HG03135 (cell line): ENCODE measurements at regions not wholly inside any gene's neighbourhood (a gene's known extent, or its start where the extent isn't known, plus 50 kb on each side); places are given as distances from the start of the nearest gene placed in this dataset.

Experiments
- ATAC-seq: cut with Tn5 transposase; IDR thresholded peaks from one replicate; pipeline ENCODE4 v1.9.1; 2021; ENCODE audit warnings: mild to moderate bottlenecking, moderate library complexity; ENCODE audit not compliant: unreplicated experiment

DNA sequence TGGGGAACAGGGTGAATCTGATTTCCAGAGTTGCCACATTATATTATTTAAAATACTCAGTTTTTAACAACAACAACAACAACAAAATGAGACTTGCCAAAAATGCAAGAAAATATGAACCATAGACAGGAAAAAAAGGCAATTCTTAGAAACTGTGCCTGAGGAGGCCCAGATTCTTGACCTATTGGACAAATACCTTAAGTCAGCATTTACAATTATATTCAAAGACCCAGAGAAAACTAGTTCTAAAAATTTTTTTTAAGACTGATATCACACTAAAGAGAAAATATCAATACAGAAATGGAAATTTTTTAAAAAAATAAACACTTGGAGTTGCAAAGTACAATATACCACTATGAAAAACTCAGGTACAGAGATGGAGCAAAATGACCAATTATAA, 152.8 kb upstream of the LYPLAL1 start:
- no peak for ATAC-seq

DNA sequence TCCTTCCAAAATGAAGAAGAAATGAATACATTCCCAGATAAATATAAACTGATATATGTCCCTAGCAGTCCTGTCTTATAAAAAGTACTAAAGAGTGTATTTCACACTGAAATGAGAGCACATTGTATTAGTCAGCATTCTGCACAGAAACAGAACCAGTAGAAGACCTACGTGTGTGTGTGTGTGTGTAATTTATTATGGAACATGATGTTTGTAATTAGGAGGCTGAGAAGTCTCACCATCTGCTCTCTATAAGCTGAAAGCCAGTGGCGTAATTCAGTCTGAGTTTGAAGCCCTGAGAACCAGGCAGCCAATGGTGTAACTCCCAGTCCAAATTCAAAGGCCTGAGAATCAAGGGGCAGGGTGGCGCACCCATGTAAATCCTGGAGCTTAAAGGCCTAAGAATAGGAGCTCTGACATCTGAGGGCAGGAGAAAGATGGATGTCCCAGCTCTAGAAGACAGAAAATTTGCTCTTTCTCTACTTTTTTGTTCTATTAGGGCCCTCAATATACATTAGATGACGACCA, 146.5 kb upstream of the LYPLAL1 start:
- ATAC-seq = no peak

DNA sequence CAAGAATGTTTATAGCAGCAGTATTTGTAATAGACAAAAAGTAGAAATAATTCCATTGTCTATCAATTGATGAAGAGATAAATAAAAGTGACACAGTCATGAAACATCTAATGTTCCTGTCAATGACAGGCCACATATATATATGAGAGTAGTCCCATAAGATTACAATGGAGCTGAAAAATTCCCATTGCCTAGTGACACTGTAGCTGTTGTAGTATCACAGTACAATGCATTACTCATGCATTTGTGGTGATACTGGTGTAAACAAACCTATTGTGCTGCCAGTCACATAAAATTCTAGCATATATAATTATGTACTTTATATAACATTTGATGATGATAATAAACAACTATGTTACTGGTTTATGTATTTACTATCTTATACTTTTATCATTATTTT, 141.9 kb upstream of the LYPLAL1 start:
- no peak for ATAC-seq

DNA sequence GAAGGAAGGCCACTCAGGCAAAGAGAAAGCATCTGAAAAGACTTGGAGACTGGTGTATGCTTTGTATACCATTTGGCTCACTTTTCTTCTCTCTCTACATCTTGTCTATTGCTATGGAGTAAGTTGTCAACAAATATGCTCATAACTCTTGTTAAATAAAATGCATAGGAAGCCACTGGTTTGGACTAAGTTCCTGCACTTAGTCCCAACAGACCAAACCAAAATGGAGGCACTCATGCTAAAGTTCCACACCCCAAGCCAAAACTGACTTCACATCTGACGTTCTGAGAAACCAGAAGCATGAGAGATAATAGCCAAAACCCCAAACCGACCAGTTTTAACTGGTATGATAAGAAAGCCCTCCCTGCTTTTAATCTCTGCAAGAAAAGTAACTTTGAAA, 135.3 kb upstream of the LYPLAL1 start:
- ATAC-seq = no peak

DNA sequence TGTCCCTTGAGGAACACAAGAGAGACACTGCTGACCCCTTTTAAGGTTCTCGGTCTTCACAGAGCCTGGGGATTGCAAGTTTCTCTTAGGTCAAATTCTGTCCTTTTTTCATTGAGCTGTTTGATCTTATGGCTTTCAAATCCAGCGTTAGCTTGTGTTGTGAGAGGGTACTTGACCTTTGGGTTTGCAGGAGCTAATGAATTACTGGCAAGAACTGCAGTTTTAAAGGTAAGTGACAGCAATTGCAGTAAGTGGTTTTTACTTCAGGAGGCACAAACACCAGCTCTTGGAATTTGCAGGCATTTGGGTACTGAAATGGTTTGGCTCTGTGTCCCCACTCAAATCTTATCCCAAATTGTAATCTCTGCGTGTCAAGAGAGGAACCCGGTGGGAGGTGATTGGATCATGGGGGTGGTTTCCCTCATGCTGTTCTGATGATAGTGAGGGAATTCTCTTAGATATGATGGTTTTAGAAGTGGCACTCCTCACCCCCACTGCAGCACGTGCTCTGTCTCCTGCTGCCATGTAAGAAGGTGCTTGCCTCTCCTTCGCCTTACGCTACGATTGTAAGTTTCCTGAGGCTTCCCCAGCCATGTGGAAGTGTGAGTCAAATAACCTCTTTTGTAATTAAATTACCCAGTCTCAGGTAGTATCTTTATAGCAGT, 134.5 kb upstream of the LYPLAL1 start:
- ATAC-seq = no peak

DNA sequence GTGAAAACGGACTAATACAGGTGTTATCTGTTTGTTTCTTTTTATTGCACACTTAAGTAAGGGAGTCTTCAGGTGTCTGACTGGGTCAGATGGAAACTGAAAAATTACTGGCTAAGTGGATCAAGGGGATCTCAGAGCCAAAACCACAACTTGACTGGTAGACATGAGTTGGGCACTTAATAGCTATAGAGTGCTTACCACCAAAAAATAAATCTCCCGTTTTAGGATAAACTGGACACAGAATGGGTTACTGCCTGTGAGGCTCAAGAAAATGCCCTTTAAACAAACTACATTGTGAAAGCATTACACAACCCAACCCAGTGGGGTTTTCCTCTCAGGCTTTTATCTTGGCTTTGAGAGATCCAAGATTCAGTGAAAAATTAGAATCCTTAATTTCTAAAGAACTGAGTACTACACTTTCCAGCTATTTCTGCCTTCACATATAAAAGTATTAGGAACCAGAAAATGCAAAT, 134.0 kb upstream of the LYPLAL1 start:
- no peak for ATAC-seq

DNA sequence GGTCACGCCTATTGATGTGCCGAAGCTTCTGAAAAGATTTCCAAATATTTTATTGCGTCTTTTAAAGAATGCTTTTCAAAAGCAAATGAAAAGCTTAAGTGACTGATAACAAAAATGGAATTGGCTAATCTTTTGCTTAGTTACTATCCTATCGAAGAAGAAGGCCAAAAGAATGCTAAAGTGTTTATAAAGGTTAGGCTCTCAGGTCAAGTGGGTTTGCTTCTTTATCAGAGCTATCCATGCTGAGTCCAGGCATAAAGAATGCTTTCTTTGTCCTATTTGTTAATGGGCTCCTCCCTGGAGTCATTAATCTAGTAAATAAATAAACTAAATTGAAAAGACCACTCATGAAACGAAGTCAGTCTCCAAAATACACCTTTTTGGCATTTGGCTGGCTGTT, 133.4 kb upstream of the LYPLAL1 start:
- no peak for ATAC-seq

DNA sequence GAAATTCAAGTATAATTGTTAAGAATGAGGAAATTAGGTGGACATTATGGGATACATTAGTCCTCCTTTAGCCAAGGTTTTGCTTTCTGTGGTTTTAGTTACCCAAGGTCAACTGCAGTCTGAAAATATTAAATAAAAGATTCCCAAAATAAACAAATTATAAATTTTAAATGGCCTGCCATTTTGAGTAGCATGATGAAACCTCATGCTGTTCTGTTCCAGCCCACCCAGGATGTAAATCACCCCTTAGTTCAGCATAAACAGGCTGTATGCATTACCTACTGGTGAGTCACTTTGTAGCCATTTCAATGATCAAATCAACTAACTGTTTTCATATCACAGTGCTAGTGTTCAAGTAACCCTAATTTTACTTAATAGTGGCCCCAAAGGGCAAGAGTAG, 132.5 kb upstream of the LYPLAL1 start:
- ATAC-seq = no peak

DNA sequence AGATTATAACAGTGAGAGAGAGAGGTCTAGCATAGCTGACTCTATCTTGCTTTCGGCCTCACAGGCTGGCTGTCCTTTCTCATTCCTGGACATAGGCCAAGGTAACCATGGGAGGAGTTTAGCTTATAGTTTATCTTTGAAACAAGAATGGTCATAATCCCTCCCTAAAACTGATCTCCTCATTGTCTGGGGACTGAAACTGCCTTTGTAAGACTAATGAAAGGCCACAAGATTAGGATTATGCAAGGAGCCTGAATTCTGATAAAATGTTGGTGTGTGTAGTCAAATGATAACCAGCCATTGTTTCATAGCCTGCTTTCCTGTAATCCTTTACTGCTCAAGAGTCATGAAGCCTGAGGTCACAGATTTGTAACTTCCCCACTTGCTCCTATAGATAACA, 131.9 kb upstream of the LYPLAL1 start:
- no peak for ATAC-seq

DNA sequence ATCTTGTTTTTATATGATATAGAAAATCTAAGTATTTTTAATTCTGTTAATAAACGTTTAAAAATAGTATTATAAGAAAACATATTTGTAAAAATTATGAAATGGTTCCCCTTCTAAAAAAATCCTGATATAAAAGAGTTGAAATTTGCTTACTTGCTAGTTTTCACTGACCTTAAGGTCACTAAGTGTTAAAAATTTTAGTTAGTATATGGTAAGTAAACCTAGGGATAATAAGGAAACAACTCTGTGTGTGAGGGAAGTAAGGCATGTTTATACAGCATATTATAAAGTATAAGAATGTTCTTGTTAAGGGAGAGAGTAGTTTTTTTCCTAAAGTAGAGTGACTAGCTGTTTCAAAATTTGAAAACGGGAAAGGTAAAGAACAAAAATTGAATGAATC, 130.9 kb upstream of the LYPLAL1 start:
- no peak for ATAC-seq

DNA sequence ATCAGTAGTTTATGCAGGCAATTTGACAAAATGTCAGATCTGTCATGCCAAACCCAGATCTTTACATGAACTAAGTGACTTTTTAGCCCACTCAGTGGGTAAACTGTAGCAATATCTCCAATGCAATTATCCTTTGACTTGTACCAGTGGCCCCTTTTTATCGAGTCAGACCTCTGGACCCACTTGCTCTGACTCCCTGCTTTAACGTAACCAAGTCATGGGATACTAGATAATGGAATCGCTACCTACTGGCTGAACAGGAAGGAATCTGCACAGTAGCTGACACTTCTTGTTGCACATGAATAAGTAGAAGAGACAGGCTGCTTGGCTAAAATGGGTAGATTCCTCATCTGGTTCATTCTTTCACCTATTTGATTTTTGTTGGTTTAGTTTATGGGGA, 128.4 kb upstream of the LYPLAL1 start:
- no peak for ATAC-seq

DNA sequence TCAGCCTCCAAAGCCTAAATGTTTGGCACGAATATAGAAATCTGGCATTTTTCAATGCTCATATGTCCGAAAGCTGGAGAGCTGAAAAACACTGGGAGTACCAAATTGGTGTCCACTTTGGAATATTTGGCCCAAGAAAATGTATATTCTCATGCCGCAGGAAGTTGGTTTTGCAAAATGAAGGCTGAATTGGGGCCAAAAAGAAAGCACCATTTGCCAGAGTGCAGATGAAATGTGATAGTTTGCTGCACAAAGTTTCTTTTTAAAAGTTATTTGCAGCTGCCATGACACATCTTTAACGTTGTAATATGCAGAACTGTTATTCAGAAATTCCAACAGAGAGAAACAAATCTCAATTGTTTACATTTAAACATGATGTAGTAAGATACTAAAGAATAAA, 124.2 kb upstream of the LYPLAL1 start:
- ATAC-seq = no peak

DNA sequence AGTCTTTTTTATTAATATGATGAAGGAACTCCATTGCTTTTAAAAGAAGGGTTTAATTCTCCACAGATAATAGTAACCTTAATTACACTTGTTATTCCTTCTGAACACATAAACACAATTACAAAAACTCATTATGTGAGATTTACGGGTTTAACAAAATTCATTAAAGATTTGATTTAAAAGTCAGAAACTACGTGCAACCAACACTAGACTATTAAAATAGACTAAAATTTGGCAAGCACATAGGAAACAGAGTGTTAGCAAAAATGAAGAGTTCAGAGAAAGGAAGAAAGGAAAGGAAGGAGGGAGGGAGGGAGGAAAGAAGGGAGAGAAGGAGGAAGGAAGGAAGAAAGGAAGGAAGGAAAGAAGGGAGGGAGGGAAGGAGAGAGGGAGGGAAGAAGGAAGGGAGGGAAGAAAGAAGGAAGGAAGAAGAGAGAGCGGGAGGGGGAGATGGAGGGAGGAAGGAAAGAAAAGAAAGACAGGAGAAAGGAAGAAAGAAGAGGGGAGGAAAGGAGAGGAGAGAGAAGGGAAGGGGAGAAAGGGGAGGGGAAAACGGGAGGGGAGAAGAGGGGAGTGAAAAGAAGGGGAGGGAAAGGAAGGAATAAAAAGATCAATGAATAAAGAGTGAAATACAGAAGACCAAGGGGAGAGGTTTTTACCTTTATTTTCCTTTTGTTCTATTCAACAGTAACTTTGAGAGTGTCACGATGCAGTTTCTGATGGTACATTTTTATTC, 123.4 kb upstream of the LYPLAL1 start:
- no peak for ATAC-seq

DNA sequence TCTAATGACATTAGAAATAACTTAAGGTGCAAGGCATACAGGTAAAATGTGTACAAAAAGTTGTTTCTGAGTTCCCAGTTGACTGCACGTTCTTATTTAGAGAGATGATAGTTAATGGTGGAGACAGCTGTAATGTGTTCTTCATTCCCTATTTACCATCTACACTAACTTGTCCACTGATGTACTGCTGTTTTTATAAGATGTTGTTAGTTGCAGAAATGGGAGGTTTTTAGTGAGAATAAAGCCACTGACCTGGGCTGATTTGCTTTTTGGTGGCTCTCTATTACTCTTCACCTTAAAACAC, 122.9 kb upstream of the LYPLAL1 start:
- ATAC-seq = no peak

DNA sequence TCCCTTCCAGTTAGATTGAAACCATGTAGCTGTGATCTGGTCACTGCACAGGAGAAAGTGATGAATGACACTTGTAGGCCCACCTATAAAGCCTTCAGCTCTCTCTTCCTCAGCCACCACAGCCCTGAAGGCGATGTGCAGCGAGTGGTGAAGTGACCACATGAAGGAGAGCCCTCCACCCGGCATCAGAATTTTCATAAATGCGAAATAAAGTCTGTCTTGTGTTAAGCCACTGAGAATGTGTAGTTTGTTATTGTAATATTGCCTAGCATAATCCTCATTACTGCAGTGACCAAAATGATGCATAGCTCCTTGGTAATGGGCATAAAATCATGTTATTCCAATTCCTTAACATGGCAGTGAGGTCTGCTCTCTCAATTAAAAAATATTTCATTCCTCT, 122.1 kb upstream of the LYPLAL1 start:
- no peak for ATAC-seq

DNA sequence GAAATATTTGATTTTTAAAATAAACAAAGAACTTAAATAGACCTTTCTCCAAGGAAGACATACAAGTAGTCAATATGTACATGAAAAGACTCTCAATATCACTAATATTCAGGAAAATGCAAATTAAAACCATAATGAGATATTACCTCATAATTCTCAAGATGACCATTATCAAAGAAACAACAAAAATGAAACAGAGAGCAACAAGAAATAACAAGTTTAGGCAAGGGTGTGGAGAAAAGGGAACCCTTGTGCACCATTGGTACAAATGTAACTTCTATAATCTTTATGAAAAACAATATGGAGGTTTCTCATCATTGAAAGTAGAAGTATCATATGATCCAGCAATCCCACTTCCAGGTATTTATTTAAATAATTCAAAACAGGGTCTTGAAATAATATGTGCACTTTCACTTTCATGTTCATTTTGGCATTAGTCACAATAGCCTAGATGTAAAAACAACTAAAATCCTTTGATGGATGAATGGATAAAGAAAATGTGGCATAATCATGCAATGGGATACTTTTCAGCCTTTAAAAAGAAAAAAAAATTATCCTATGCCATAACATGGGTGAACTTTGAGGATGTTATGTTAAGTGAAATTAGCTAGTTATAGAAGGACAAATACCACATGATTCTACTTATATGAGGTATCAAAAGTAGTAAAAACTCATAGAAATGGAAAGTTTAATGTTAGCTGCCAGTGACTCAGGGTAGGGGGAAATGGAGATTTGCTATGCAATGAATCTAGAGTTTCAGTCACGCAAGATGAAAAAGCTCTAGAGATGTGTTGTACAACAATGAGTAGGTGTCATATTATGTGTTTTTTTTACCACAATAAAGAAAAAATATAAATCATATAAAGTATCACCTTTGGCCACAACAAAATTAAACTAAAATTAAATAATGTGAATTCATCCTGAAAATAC, 114.5 kb upstream of the LYPLAL1 start:
- no peak for ATAC-seq

DNA sequence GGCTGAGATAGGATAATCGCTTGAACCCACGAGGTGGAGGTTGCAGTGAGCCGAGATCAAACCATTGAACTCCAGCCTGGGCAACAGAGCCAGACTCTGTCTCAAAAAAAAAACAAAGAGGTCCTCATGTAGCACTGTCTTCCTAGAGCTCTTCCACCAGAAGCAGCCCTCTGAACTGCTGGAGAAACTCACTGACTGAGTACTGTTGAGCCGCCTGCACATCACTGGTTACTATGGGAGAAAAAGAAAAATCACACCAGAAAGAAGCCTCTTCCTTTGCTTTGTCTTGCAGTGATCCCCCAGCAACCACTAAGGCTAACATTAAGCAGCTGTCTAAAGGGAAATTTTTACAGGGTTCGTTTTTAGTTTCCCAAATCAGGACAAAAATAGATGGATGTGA, 112.9 kb upstream of the LYPLAL1 start:
- ATAC-seq = no peak

DNA sequence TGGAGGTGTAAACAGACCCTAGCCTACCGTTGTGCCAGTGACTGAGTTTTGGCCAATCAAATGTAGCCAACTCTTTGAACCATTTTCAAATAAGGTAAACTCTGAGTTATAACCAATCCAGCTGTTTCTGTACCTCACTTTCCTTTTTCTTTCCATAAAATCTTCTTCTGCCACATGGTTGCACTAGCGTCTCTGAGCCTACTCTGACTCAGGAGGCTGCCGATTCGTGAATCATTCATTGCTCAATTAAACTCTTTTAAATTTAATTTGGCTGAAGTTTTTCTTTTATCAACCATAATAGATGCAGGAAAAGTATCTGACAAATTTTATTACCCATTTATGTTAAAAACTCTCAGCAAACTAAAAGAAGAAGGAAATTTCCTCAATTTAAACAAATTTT, 111.5 kb upstream of the LYPLAL1 start:
- ATAC-seq = no peak

DNA sequence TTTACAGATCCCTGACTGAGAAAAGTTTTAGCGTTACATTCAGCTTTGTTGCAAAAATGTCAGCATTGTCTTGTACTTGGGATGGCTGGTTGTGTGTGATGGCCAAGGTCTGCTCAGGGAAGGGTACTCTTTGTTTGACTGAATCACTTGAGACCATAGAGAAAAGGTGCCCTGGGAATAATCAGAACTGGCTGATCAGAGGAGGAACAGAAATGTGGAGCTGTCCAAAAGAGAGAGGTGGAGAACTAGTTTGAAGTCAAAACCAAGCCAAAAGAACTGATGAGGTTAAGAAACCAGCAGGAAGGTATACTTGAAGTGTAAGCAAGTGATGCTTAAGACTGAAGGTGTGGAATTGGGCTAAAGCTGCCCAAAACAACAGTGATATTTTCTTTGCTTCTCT, 107.6 kb upstream of the LYPLAL1 start:
- ATAC-seq = no peak

DNA sequence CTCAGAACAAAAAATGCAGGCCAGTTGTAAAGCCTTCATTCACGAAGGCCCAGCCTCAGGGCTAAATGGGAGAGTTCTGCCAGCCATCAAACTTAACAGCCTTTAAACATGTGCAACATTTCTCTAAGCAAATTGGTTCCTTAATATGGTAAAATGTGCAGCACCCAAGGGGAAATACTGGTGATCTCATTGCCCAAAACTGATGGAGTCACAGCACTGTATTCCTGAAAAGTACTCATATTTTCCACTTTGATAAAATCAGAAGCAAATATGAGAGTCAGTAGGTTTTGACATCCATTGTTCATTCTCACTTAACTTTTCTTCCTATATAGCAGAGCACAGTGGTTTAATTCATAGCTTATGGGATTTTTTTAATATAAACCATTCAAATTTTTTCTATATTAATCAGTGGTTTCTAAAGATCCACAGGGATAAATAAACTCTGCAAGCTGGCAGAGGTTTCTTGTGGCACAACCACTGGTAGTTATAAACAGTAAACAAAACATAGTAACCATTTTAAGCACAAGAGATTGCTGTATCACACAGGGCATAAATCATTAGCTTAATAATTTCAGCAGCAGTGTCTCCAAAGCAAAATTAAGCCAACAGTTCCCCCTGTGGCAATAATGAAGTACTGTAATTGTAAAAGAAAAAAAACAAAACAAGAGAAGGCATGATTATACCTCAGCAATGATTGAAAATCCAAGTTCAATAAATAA, 106.9 kb upstream of the LYPLAL1 start:
- ATAC-seq = no peak

DNA sequence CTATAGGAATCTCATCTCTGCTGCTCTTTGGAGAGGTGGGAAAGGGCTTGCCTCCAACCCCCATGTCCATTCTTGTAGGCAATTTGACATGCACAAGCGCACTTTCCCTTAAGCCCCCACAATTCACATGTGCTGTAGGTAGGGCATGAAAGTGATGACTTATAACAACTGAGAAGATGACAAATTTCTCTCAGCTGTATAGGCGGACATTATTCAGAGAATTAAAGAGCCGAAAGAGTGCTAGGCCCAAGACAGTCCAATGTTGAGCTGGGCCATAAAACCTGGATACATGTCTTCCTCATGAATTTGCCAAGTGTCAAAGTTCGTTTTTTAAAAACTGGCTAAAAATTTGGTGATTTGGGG, 106.3 kb upstream of the LYPLAL1 start:
- ATAC-seq = no peak
